IPS-18a (cell line): ENCODE measurements at regions not wholly inside any gene's neighbourhood (a gene's known extent, or its start where the extent isn't known, plus 50 kb on each side); places are given as distances from the start of the nearest gene placed in this dataset.
"Not testable (repeated sequence)": the region's sequence is repeated elsewhere in the genome, so short reads cannot be mapped to it uniquely, and the experiment has no call there.

Experiments used
- H3K27ac ChIP-seq: one replicate; pipeline ENCODE4 v1.5.1; 2013; ENCODE audit warnings: low read length
- H3K27me3 ChIP-seq: one replicate; pipeline ENCODE4 v1.6.1; 2013; ENCODE audit warnings: mild to moderate bottlenecking, low read length; ENCODE audit not compliant: control insufficient read depth, insufficient read depth
- H3K36me3 ChIP-seq: one replicate; pipeline ENCODE4 v1.6.1; 2013; ENCODE audit warnings: low read depth, low read length; ENCODE audit not compliant: control insufficient read depth
- H3K4me1 ChIP-seq: one replicate; pipeline ENCODE4 v1.6.1; 2013; ENCODE audit warnings: low read depth, low read length; ENCODE audit not compliant: control insufficient read depth
- H3K4me3 ChIP-seq: one replicate; pipeline ENCODE4 v1.5.1; 2013; ENCODE audit warnings: low read length
- H3K9ac ChIP-seq: one replicate; pipeline ENCODE4 v1.6.1; 2013; ENCODE audit warnings: mild to moderate bottlenecking, low read length, moderate library complexity
- H3K9me3 ChIP-seq: one replicate; pipeline ENCODE4 v1.6.1; 2013; ENCODE audit warnings: low read depth, low read length; ENCODE audit not compliant: control insufficient read depth

GRCh38 chr3:152216960-152217865 lies 51.5 kb upstream of the MBNL1 start:
- not testable (repeated sequence) for H3K4me3 ChIP-seq, H3K9me3 ChIP-seq, H3K36me3 ChIP-seq, H3K27me3 ChIP-seq, H3K27ac ChIP-seq, H3K9ac ChIP-seq, H3K4me1 ChIP-seq

GRCh38 chr3:152218602-152219001 lies 50.1 kb upstream of the MBNL1 start:
- H3K9me3 ChIP-seq = no peaks in the 10 kb centered on the region
- H3K27ac ChIP-seq = no peak overlapping the region
- H3K4me1 ChIP-seq = no peaks in the 10 kb centered on the region
- H3K4me3 ChIP-seq = no peak overlapping the region
- no peaks in the 10 kb centered on the region for H3K36me3 ChIP-seq
- no peaks in the 10 kb centered on the region for H3K27me3 ChIP-seq
- no peak overlapping the region for H3K9ac ChIP-seq
